H9 (cell line): ENCODE measurements at regions not wholly inside any gene's neighbourhood (a gene's known extent, or its start where the extent isn't known, plus 50 kb on each side); places are given as distances from the start of the nearest gene placed in this dataset.

Source experiments
- DNase-seq: peaks from one replicate; pipeline ENCODE4 v3.0.0-alpha.2; 2017
- H2AFZ ChIP-seq: one replicate; pipeline ENCODE4 v1.6.1; 2013; ENCODE audit warnings: mild to moderate bottlenecking, low read length, control low read depth, moderate library complexity
- H2AK5ac ChIP-seq: 2 replicates; pipeline ENCODE4 v1.6.1; 2013; ENCODE audit warnings: low read length, control low read depth, mixed read lengths; ENCODE audit not compliant: insufficient read length
- H2BK120ac ChIP-seq: one replicate; pipeline ENCODE4 v1.6.1; 2013; ENCODE audit warnings: low read depth, mild to moderate bottlenecking, low read length, control low read depth, inconsistent platforms; ENCODE audit not compliant: poor library complexity, severe bottlenecking
- H2BK12ac ChIP-seq: 2 replicates; pipeline ENCODE4 v1.6.1; 2013; ENCODE audit warnings: low read length, control low read depth, mixed read lengths, low read depth; ENCODE audit not compliant: insufficient read length
- H2BK15ac ChIP-seq: 2 replicates; pipeline ENCODE4 v1.6.1; 2013; ENCODE audit warnings: low read depth, low read length, control low read depth
- H2BK20ac ChIP-seq: one replicate; pipeline ENCODE4 v1.6.1; 2013; ENCODE audit warnings: low read depth, mild to moderate bottlenecking, low read length, control low read depth, inconsistent platforms; ENCODE audit not compliant: poor library complexity, severe bottlenecking
- H2BK5ac ChIP-seq: 2 replicates; pipeline ENCODE4 v1.6.1; 2013; ENCODE audit warnings: low read length, control low read depth, mixed read lengths; ENCODE audit not compliant: insufficient read length
- H3K14ac ChIP-seq: 2 replicates; pipeline ENCODE4 v1.6.1; 2013; ENCODE audit warnings: low read length, control low read depth; ENCODE audit not compliant: insufficient read depth
- H3K18ac ChIP-seq: 2 replicates; pipeline ENCODE4 v1.6.1; 2013; ENCODE audit warnings: low read depth, mild to moderate bottlenecking, mixed read lengths, low read length, control low read depth; ENCODE audit not compliant: insufficient read length
- H3K23ac ChIP-seq: 2 replicates; pipeline ENCODE4 v1.6.1; 2013; ENCODE audit warnings: low read length, control low read depth, mixed read lengths, low read depth; ENCODE audit not compliant: insufficient read length
- H3K23me2 ChIP-seq: 2 replicates; pipeline ENCODE4 v1.6.1; 2013; ENCODE audit warnings: low read depth, mild to moderate bottlenecking, mixed read lengths, low read length, control low read depth; ENCODE audit not compliant: insufficient read length, poor library complexity, severe bottlenecking
- H3K27ac ChIP-seq: 2 replicates; pipeline ENCODE4 v1.5.1; 2013; ENCODE audit warnings: low read length, control low read depth, mixed read lengths, low read depth; ENCODE audit not compliant: insufficient read length
- H3K27me3 ChIP-seq: 2 replicates; pipeline ENCODE4 v1.6.1; 2013; ENCODE audit warnings: low read length, control low read depth, inconsistent platforms; ENCODE audit not compliant: insufficient read depth
- H3K4ac ChIP-seq: 2 replicates; pipeline ENCODE4 v1.6.1; 2013; ENCODE audit warnings: low read depth, mild to moderate bottlenecking, control low read depth, inconsistent platforms, low read length, moderate library complexity
- H3K4me1 ChIP-seq: 2 replicates; pipeline ENCODE4 v1.6.1; 2013; ENCODE audit warnings: low read length, control low read depth, inconsistent platforms; ENCODE audit not compliant: insufficient read depth
- H3K4me2 ChIP-seq: 2 replicates; pipeline ENCODE4 v1.6.1; 2013; ENCODE audit warnings: low read length, control low read depth, mixed read lengths; ENCODE audit not compliant: insufficient read length, insufficient read depth
- H3K56ac ChIP-seq: 2 replicates; pipeline ENCODE4 v1.6.1; 2013; ENCODE audit warnings: low read depth, mild to moderate bottlenecking, mixed read lengths, low read length, control low read depth; ENCODE audit not compliant: insufficient read length
- H3K79me1 ChIP-seq: 2 replicates; pipeline ENCODE4 v1.6.1; 2013; ENCODE audit warnings: low read depth, mild to moderate bottlenecking, moderate library complexity, low read length, control low read depth, inconsistent platforms; ENCODE audit not compliant: insufficient read depth, poor library complexity, severe bottlenecking
- H3K79me2 ChIP-seq: 2 replicates; pipeline ENCODE4 v1.6.1; 2013; ENCODE audit warnings: low read length, control low read depth, inconsistent platforms; ENCODE audit not compliant: insufficient read depth
- H3K9ac ChIP-seq: 2 replicates; pipeline ENCODE4 v1.6.1; 2013; ENCODE audit warnings: low read length, control low read depth, mixed read lengths; ENCODE audit not compliant: insufficient read length; ENCODE audit errors: extremely low read depth
- H3K9me3 ChIP-seq: one replicate; pipeline ENCODE4 v1.6.1; 2013; ENCODE audit warnings: low read depth, low read length, inconsistent platforms; ENCODE audit not compliant: control insufficient read depth
- H3T11ph ChIP-seq: one replicate; pipeline ENCODE4 v1.6.1; 2013; ENCODE audit warnings: mild to moderate bottlenecking, low read length, control low read depth, inconsistent platforms
- H4K20me1 ChIP-seq: one replicate; pipeline ENCODE4 v1.6.1; 2013; ENCODE audit not compliant: control insufficient read depth, insufficient read length, insufficient read depth
- H4K5ac ChIP-seq: 2 replicates; pipeline ENCODE4 v1.6.1; 2013; ENCODE audit warnings: low read depth, mild to moderate bottlenecking, mixed read lengths, low read length, control low read depth; ENCODE audit not compliant: insufficient read length
- H4K8ac ChIP-seq: replicated peaks from 2 replicates; pipeline ENCODE4 v1.6.1; 2013; ENCODE audit warnings: low read length, control low read depth, mixed read lengths, low read depth; ENCODE audit not compliant: insufficient read length
- H4K91ac ChIP-seq: 2 replicates; pipeline ENCODE4 v1.6.1; 2013; ENCODE audit warnings: low read depth, mild to moderate bottlenecking, moderate library complexity, mixed read lengths, low read length, control low read depth; ENCODE audit not compliant: insufficient read length
- H3K27ac Mint-ChIP-seq, 3 experiments: 2 replicates in 2 of 3; 3 replicates in 1 of 3; pipeline ENCODE4 v1.8.0; 2020 to 2021; ENCODE audit warnings: mixed read lengths in 3 of 3, mild to moderate bottlenecking in 1 of 3, moderate library complexity in 1 of 3
- H3K27me3 Mint-ChIP-seq: 2 replicates; pipeline ENCODE4 v1.8.0; 2021; ENCODE audit warnings: low read depth, mild to moderate bottlenecking, moderate library complexity, mixed read lengths
- H3K36me3 Mint-ChIP-seq, 3 experiments: 2 replicates in 2 of 3; 3 replicates in 1 of 3; pipeline ENCODE4 v1.8.0; 2020 to 2021; ENCODE audit warnings: low read depth in 3 of 3, mixed read lengths in 3 of 3; ENCODE audit not compliant: insufficient read depth in 1 of 3
- H3K4me1 Mint-ChIP-seq, 2 experiments: 2 replicates each; pipeline ENCODE4 v1.8.0; 2020; ENCODE audit warnings: mixed read lengths in 2 of 2
- H3K4me3 Mint-ChIP-seq, 2 experiments: 2 replicates in 1 of 2; 3 replicates in 1 of 2; pipeline ENCODE4 v1.8.0; 2020 to 2021; ENCODE audit warnings: mild to moderate bottlenecking in 2 of 2, mixed read lengths in 2 of 2, moderate library complexity in 1 of 2
- H3K9me3 Mint-ChIP-seq, 2 experiments: 2 replicates in 1 of 2; 3 replicates in 1 of 2; pipeline ENCODE4 v1.8.0; 2020; ENCODE audit warnings: mild to moderate bottlenecking in 2 of 2, mixed read lengths in 2 of 2, moderate library complexity in 1 of 2
- CTCF ChIP-seq: fragments of 200-600 bp; sonication (generic); conservative IDR thresholded peaks from 3 replicates; pipeline ENCODE4 v1.8.0; 2021; ENCODE audit warnings: antibody characterized with exemption, mild to moderate bottlenecking
- WGBS: extraction: QIAGEN DNeasy Blood & Tissue Kit; methylation state at CpG from one replicate; pipeline ENCODE4 v1.1.7; 2013; ENCODE audit warnings: missing lambda C conversion rate, low lambda C conversion rate, mixed read lengths; ENCODE audit not compliant: insufficient read length; ENCODE audit errors: extremely low coverage; 5-methylcytosine and 5-hydroxymethylcytosine counted together

GRCh38 chr16:50961952-50962351, 189.1 kb downstream of the SALL1 start:
- Histone ChIP-seq H3K56ac (no peak overlapping the region), H4K20me1 (no peaks in the 10 kb centered on the region), H3T11ph (no peak overlapping the region), H3K9ac (no peak overlapping the region), H3K27me3 (no peaks in the 10 kb centered on the region), H3K18ac (no peak overlapping the region), H3K23me2 (no peaks in the 10 kb centered on the region), H4K8ac (no peak overlapping the region), H3K4me1 (peaks cover 4% of the 10 kb centered on the region), H3K79me1 (no peaks in the 10 kb centered on the region), H3K4ac (no peak overlapping the region), H2AK5ac (no peak overlapping the region), H2BK15ac (no peak overlapping the region), H3K27ac (no peak overlapping the region), H2BK120ac (no peak overlapping the region), H2AFZ (no peak overlapping the region), H3K4me2 (no peak overlapping the region), H2BK12ac (no peak overlapping the region), H3K23ac (no peak overlapping the region), H4K5ac (no peak overlapping the region), H2BK20ac (no peak overlapping the region), H3K79me2 (no peaks in the 10 kb centered on the region), H3K14ac (no peak overlapping the region), H4K91ac (no peak overlapping the region), H2BK5ac (no peak overlapping the region), H3K9me3 (no peaks in the 10 kb centered on the region)
- Mint-ChIP-seq H3K9me3 (no peaks in the 10 kb centered on the region), H3K27me3 (peaks cover 4% of the 10 kb centered on the region; the same call in 1 of the 2 replicates), H3K36me3 (no peaks in the 10 kb centered on the region), H3K4me1 (peaks cover 5 to 7% of the 10 kb centered on the region in 2 experiments), H3K4me3 (no peak overlapping the region), H3K27ac (no peak overlapping the region; a peak in 1 of 7 replicates)
- no peak for DNase-seq
- TF ChIP-seq CTCF: no peak
- no CpG with 5 or more reads among the region's 7 CpGs for WGBS
